ENCODE measurements at regions not wholly inside any gene's neighbourhood (a gene's known extent, or its start where the extent isn't known, plus 50 kb on each side); places are given as distances from the start of the nearest gene placed in this dataset.
"Not testable (repeated sequence)": the region's sequence is repeated elsewhere in the genome, so short reads cannot be mapped to it uniquely, and the experiment has no call there.

DNA sequence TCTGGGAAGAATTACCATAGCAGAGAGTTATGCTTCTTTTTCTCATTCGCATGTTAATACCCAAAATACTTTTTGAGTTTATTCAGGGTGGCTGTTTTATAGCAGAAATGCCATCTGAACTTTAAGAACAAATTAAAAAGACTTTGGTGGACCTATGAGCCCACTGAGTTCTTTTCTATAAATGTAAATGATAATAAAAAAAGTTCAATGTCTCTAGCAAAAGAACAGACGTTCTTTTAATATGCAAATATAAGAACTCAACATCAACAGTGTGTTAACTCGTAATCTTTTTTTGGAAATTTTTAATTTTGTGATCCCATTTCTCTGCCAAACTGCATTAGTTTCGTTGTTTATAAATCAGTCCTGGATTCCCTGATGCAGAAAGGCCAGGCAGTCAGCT is 1283.0 kb upstream of the NUDT12 start:
- no peak for DNase-seq (ENCODE audit: low read depth)

DNA sequence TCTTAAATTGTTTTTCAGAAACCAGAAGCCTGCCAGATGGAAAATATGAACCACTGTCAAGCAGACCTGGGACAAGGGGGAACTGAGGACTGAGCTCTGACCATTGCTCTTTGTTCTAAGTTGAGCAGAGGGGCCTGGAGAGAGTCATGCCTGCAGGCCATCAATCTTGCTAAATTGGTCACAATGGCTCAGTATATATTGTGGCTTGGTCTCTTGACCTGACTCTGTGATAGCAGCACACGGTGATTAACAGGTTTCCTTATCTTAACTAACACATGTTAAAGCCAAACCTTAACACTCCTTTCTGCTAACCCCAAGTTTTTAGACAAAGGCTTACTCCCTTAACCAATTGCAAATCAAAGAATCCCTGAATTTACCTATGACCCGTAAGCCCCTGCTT is 1281.2 kb upstream of the NUDT12 start:
- DNase-seq (ENCODE audit: low read depth), result no peak

DNA sequence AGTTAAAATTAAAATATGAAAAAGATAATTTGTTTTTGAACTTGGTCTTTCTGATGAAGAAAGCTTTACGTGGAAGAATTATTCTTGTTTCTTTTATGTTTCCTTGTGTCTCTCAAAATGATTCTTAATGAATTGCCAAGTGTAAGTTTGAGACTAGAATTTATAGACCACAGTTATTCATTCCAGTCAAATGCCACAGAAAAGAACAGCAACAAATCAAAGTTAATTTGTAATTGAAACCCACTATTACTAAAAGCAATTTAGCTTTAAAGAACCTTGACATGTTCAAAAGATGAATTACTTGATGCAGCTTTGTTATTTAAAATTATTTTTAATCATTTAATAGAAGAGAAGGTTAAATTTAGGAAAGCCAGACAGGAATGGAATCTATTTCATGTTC is 1277.7 kb upstream of the NUDT12 start:
- no peak for DNase-seq (ENCODE audit: low read depth)

DNA sequence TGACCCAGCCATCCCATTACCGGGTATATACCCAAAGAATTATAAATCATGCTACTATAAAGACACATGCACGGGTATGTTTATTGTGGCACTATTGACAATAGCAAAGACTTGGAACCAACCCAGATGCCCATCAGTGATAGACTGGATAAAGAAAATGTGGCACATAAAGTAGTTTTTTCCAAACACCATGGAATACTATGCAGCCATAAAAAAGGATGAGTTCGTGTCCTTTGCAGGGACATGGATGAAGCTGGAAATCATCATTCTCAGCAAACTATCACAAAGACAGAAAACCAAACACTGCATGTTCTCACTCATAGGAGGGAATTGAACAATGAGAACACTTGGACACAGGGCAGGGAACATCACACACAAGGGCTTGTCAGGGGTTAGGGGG is 1268.9 kb upstream of the NUDT12 start:
- not testable (repeated sequence) for DNase-seq (ENCODE audit: low read depth)

DNA sequence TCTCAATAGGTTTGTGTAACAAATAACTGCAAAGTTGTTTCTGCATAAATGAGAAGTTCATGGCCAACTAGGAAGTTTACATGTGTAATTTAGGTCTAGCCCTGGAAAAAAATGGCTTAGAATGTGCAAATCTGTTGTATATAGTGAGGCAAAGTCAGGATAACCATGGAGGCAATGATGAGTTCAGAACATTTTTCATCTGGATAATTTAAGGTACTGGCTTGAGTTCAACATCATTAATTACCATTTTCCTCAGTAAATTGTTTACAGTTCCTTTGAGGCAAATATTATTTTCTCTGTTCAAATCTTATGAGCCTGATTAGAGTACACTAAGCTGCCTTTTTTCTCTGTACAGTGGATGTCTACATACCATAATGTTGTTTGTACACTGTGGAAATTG is 1259.0 kb upstream of the NUDT12 start:
- no peak for DNase-seq (ENCODE audit: low read depth)

DNA sequence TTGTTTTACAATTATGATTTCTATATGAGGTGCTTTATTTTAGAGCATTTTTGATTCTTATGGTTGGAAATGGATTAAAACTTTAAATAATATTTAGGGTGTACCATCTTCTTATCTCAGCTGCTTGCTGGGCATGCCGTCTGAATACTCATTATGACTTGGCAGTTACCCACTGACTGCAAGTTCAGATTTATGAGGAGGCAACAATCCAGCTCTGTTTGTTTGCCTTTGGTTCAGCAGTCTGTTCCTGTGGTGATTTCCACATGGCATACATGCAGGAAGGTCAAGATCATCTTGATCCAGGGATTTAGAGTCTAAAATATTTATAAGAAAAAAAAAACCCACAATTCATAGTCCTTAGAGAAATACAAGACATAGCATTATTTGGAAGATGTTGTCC is 1254.5 kb upstream of the NUDT12 start:
- no peak for DNase-seq (ENCODE audit: low read depth)

DNA sequence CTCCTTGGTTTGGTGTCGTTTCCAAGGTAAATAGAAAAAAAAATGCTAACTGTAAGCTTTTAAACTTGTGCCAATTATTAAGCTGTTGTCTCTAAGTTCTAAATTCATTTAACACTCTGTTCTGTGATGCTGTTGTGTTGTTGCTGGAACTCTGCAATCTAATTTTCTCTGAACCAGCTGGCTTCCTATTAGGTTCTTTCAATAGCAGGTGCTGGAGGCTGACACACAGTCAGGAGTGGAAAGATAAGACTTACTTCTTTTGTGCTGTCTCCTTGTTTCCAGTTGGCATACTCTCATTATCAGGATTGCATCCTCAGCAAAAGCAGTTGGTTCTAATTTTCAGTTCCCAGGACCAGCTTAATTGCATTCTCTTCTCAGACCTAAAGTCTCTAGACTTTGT is 1252.6 kb upstream of the NUDT12 start:
- no peak for DNase-seq (ENCODE audit: low read depth)

DNA sequence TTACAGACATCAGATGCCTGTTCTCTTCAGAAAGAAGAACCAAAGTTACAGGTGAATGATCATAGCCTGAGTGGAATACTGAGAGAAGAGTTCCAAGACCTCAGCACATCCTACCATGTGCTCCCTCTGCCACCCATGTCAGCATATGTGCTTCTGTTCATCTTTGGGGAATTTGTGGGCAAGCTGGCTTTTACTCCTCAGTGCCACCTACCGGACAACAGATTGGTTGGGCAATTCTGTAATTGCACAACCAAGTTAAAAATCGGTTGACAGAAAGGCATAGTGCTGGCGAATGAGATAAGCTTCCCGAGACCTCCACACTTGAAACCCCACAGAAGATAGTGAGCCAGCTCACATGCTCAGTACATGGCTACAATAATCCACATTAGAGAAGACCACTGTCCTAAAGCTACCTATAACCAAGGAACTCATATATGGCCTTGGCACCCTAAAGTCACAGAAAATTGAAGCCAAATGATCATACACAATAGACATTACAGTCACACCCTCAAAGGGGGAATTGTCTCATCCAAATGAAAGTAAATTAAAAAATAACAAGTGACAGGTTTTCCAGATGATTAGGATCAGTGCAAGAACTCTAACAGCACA is 1238.0 kb upstream of the NUDT12 start:
- peak; percentile 5 for DNase-seq (ENCODE audit: low read depth)

DNA sequence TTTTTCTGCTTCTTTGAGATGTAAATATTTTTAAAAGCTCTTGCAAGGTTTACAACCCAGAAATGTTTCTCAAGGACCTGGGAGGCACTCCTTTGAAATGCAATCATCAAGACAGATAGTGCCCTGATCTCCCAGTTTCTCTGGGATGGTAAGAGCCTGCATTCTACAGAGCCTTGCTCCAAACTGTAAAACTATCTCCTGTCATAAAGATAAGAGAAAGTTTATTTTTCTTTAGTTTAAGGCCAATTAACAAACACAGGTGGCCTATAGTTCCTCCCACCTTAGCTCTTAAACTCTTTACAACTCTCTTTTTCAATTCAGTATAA is 1231.1 kb upstream of the NUDT12 start:
- DNase-seq (ENCODE audit: low read depth), result no peak

DNA sequence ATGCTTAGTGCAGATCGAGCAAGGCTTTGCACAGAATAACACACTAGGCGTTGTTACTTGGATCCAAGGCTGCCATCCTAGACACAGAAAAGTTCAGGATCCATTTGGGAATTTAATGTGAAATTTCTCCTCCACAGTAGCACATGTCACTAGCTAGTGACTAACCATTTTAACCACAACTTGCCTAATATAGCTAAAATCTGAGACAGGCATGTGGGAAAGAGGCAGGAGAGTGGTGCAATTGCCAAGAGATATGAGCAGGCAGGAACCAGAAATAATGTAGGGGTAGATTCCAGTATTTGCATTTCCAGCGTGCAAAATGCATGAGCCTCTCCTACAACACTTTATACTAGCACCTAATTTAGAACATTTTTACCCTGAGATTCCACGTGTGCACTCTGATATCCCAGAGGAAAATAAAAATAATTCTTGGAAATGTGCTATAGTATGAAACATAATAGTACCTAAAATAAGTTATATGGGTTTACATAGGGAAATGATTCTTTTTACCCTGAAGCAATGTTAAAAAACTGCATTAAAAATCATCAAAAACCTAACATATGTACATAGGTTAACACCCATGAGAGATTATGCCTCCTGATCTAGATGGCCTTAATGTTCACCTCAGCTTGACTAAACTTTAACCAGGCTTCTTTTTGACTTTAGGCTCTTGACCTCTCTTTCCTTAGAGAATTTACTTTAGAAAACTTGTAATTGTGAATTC is 1230.6 kb upstream of the NUDT12 start:
- DNase-seq (ENCODE audit: low read depth), result peak; percentile 29

DNA sequence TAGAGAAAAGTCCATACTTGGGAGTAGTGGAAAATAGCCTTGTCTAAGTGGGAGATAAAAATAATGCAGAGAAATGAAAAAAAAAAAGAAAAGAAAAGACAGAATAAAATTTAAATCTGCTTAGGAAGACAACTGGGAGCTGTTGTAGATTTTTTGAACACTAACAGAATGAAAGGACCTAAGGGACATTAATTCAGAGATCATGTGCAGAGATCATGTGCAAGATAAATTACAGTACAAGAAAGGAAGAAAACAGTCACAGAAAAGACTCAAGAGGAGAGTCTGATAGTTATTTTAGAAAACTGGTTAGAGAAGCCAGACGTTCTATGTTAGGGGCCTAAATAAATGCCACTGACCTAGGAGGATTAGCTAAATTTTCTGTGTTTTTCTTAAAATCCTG is 1226.8 kb upstream of the NUDT12 start:
- DNase-seq (ENCODE audit: low read depth), result no peak

DNA sequence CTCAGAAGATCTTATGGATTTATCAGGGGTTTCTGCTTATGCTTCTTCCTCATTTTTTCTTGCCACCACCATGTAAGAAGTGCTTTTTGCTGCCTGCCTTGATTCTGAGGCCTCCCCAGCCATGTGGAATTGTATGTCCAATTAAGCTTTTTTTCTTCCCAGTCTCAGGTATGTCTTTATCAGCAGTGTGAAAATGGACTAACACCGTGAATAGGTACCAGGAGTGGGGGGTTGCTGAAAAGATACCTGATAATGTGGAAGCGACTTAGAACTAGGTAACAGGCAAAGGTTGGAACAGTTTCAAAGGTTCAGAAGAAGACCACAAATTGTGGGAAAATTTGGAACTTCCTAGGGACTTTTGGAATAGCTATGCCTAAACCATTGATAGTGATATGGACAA is 1222.5 kb upstream of the NUDT12 start:
- no peak for DNase-seq (ENCODE audit: low read depth)

DNA sequence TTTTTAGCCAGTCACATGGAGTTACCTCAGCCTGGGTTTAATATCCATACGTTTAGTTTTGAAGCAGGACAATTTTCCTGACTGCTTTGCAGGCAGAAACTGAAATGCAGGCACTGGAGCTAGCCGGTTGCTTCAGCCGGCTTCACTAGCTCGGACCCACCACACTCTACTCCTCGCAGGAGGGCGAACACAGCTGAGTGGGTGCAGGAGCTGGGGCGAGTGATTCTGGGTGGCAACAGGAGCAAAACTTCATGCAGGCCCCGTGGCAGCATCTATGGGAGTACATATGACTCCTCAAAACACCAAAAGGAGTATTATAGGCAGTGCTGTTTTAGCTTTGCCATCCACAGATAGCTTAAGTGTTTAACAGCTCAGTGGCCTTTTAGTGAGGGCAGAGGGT is 1211.8 kb upstream of the NUDT12 start:
- DNase-seq (ENCODE audit: low read depth), result no peak

DNA sequence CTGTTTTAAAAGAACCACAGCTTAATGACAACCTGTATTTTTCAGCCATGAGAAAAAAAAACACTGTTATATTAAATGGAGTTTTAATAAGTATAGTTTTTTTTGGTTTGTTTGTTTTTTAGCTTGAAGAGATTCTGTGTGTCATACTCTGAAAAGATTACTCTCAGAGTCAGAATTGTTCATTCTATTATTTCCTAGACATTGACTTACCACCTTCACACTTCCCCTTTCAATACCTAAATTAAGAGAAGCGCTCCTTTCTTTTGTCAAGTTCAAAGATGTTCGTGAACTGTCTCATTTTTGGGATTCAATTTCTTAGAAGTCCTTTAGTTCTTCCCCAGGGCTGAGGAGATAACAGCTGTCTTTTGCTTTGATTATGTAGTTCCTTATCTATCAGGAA is 1201.6 kb upstream of the NUDT12 start:
- DNase-seq (ENCODE audit: low read depth), result no peak

DNA sequence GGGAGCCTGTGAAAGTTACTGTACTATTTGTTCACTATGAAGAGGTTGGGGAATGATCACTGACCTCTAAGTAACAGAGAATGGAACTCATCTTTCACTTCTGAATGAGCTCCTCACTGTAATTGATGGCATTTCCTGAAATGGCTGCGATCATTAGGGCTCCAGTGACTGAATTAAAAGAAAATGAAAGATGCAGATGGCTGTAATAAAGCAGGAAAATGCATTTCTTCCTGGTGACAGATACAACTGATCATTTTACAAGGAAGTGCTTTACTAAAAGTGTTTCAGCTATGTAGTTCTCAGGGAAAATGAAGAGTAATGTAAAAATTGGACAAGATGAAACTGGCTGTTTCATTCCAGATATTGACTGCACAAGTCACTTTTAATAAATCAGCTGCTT is 1200.6 kb upstream of the NUDT12 start:
- DNase-seq (ENCODE audit: low read depth), result no peak

DNA sequence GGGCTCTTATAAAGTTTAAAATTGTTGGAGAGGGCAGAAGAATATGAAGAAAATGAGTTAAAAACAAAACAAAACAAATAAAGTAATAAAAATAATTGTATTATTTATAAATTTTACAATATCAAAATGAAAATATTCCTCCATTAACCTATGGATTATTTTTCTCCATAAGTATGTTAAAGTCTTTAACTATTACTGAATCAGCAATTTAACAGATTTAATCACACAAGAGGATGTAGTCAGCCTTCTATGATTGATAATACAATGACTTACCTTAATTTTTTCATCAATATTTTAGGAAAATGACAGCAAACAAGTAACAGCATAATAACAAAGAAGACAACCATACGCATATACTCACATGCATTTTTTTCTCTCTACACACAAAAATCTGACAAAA is 1195.3 kb upstream of the NUDT12 start:
- DNase-seq (ENCODE audit: low read depth), result no peak

DNA sequence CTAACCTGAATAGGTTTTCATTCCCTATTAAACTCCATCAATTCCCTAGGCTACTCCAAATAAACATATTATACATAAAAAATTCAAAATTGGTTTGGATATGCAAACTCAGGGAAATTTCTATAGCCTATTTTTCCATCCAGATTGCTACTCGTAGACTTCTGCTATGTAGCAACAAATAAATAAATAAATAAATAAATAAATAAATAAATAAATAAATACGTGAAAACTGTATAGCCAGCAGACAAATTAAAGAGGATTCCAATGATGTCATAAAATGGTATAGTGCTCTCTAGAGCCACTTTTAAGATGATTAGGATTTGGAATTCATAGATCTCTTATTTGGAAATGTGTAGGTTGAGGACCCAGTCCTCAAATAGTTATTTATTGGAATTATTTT is 1193.2 kb upstream of the NUDT12 start:
- DNase-seq (ENCODE audit: low read depth), result no peak

DNA sequence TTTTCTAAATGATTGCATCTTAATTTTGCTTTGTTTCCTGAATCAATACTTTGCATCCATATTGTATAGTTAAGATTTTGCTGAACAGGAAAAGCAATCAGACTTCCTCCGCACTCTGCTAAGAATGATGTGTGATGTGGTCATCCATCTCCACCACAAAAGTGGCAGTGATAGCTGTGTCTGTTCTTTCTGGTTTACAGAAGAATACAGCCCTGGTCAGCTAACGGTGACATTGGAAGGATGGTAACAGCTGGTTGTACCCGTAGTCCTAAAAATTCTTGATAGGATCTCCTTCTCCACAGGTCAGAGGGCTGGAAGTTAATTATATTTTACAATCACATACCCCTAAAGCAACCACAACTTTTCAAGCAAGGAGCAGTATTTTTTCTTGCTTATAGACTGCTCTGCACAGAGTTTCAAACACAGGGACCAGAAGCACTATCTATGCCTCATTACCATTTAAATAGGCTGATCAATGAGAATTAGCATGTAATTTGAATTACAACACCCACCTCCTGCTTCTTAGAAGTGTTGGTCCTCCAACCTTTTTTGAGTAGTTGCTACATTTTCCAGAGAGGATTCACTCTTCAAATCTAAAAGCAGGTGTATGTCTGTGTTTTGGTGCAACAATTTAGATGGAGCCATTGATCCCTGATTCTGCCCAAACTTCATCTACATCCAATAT is 1191.9 kb upstream of the NUDT12 start:
- DNase-seq (ENCODE audit: low read depth), result no peak

DNA sequence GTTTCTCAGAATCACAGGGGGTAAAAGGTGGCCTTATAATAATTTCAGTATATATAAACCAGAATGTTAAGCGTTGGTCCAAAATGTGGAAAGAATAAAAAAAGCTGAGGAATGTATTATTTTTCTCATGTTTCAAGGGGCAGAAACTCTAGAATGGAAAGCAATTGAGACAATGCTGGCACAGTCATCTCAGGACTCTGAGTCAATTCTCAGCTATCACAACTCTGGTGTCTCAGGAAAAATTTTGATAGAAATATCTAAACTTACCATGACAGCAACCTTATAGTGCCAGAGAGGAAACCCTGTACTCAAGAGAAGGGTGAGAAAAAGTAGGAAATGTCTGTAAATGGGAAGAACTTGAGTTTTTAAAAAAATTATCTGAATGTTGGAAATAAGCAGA is 1189.4 kb upstream of the NUDT12 start:
- no peak for DNase-seq (ENCODE audit: low read depth)

DNA sequence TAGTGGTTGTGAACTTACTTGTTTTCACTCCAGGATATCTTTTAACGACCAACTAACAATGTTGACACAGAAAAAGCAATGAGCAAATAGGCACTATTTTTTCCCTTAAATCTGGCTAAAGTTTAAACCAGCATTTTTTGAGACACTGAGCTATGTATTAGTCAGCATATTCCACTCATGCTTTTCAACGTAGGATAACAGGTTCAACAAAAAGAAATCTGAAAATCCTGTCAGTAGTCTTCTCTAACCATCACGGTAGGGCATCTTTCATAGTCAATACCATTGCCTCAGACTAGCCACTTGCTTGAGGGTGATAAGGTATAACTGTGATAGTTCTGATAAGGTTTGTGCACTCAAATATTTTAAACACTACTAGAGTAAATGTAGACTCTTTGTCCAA is 1177.3 kb upstream of the NUDT12 start:
- no peak for DNase-seq (ENCODE audit: low read depth)

DNA sequence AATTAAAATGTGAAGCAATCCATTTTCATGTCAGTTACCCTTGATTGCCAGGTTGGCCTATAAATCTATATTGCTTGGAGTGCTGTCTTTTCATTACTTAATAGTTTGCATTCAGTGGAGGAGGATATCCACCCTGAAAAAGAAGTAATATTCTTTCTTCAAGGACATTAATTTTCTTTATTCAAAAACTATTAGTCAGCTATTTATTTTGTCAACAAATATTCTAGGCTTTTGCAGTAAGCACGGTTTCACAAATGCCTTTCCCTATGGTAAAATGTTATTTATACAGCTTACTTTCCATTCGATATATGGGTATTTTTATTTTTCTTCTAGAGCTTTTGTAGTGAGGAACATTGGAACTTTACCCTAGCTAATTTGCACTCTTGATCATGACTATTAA is 1176.9 kb upstream of the NUDT12 start:
- DNase-seq (ENCODE audit: low read depth), result no peak

DNA sequence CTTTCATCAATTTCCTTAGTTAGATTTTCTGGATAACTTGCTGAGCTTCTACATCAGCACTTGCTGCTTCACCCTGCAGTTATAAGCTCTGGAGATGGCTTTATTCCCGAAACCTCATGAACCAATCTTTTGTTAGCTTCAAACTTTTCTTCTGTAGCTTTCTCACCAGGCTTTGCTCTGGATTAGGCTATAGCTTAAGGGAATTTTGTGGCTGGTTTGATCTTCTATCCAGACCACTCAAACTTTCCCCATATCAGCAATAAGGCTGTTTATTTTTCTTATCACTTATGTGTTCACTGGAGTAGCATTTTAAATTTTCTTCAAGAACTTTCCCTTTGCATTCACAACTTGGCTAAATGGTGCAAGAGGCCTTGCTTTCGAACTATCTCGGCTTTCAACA is 1173.5 kb upstream of the NUDT12 start:
- no peak for DNase-seq (ENCODE audit: low read depth)

DNA sequence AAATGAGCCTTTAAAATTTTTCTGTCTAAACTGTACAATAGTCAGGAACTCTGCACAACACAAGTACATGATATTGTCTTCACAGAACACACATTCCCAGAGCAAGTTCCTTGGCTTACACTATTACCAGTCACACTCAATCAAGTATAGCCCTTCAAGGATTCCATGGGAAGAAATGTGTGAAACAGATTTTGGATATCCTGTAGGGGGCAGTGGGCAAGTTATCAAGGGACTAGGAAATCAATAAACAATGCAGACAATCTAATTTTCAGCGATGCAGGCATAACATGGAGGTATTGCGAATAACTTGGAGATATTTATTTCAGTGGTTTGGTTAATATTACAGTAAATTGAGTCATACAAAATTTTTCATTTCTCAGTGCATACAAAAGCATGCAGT is 1171.5 kb upstream of the NUDT12 start:
- DNase-seq (ENCODE audit: low read depth), result no peak
